AG04449 (cell line): ENCODE measurements at regions not wholly inside any gene's neighbourhood (a gene's known extent, or its start where the extent isn't known, plus 50 kb on each side); places are given as distances from the start of the nearest gene placed in this dataset.

Experiments
- CTCF ChIA-PET: fragments of 350-600 bp; formaldehyde crosslinking; extraction: SDS; loops from one replicate; lab custom pipeline; 2021; ENCODE audit warnings: antibody characterized with exemption; lab: Yijun Ruan, JAX
- POLR2A ChIA-PET: fragments of 400-600, 350-600 bp; formaldehyde crosslinking; extraction: SDS; loops from one replicate; lab custom pipeline; 2020; ENCODE audit warnings: antibody characterized with exemption, inconsistent platforms; lab: Yijun Ruan, JAX
- DNase-seq: peaks from one replicate; pipeline ENCODE4 v3.0.0-alpha.2; 2010; ENCODE audit warnings: low read depth, low spot score
- H3K4me3 ChIP-seq: 2 replicates; pipeline ENCODE4 v1.5.1; 2011; ENCODE audit warnings: low read depth, mild to moderate bottlenecking, control low read depth, low read length
- TF ChIP-seq, protein P1 (sequence below): IDR thresholded peaks from one replicate; pipeline ENCODE4 v1.5.1; 2011; ENCODE audit warnings: mild to moderate bottlenecking, moderate library complexity, low read length, control low read depth, inconsistent platforms; ENCODE audit not compliant: insufficient read depth; ENCODE audit errors: missing control alignments

DNA sequence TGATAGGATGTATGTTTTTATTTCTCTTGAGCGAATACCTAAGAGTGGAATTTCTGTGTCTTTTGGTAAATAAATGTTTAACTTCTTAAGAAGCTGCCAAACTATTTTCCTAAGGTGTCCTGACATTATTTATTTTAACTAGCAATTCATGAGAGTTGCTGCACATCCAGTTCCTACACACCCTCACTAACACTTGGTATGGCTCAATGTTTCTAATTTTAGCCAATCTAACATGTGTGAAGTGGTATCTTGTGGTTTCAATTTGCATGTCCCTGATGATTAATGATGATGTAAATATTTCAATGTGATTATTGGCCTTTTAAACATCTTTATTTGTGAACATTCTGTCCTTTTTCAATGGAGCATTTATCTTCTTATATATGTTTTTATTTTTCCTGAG lies 2095.5 kb upstream of the C9orf72 start:
- ChIA-PET CTCF (no interaction called here), POLR2A (no interaction called here)
- no peak overlapping the region for H3K4me3 ChIP-seq
- TF ChIP-seq, protein P1, sequence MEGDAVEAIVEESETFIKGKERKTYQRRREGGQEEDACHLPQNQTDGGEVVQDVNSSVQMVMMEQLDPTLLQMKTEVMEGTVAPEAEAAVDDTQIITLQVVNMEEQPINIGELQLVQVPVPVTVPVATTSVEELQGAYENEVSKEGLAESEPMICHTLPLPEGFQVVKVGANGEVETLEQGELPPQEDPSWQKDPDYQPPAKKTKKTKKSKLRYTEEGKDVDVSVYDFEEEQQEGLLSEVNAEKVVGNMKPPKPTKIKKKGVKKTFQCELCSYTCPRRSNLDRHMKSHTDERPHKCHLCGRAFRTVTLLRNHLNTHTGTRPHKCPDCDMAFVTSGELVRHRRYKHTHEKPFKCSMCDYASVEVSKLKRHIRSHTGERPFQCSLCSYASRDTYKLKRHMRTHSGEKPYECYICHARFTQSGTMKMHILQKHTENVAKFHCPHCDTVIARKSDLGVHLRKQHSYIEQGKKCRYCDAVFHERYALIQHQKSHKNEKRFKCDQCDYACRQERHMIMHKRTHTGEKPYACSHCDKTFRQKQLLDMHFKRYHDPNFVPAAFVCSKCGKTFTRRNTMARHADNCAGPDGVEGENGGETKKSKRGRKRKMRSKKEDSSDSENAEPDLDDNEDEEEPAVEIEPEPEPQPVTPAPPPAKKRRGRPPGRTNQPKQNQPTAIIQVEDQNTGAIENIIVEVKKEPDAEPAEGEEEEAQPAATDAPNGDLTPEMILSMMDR, result no peak
- DNase-seq, result no peak

DNA sequence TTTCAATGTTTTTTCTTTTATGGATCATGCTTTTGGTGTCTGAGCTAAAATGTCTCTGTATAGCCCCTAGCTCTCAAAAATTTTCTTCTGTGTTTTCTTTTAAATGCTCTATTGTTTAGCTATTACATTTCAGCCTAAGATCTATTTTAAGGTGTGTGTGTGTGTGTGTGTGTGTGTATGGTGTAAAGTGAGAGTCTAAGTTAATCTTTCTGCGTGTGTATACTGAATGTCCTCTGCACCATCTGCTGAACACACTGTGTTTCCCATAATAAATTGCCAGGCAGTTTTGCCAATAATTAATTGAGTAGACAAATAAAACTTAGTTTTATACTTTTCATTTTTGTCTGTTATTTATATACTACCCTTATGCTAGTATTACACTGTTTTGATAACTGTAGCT lies 2096.3 kb upstream of the C9orf72 start:
- no peak overlapping the region for H3K4me3 ChIP-seq
- POLR2A ChIA-PET, result no interaction called here
- TF ChIP-seq, protein P1, result no peak
- CTCF ChIA-PET, result no interaction called here
- DNase-seq, result no peak

DNA sequence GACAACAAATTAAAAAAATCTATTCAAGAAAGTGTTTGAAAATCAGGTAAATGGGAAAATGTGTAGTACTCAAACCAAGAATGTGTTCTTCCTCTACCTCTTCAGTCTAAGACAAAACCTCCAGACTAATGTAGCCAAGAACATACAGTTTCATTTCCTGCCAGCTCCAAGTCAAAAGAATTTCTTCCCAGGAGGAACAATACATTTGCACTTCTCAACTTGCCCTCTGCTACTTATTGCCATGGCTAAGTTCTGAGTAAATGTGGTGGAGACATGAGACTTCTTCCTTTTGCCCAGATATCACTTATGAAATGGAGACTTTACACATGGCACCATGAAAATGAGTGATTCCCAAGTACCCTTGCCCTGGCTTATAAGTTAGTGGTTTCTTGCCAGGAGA lies 2112.2 kb upstream of the C9orf72 start:
- ChIA-PET CTCF (no interaction called here), POLR2A (no interaction called here)
- H3K4me3 ChIP-seq, result no peak overlapping the region
- TF ChIP-seq, protein P1, result no peak
- DNase-seq, result no peak

DNA sequence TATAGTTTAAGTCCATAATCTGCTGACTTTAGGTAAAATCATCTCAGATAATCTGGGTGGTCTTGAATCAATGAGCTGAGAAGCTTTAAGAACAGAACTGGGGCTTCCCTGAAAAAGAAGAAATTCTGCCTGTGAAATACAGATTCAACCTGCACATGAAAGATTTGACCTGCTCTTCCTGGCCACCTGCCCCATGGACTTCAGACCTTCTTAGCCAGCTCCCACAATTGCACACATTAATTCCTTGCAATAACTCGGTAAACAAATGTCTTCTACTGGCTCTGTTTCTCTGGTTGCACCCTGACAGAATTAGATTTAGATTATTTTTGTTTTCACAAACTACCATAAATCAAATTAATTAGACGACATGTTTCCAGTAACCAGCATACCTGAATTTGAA lies 2117.9 kb upstream of the C9orf72 start:
- ChIA-PET POLR2A (no interaction called here), CTCF (no interaction called here)
- TF ChIP-seq, protein P1, result no peak
- H3K4me3 ChIP-seq, result no peak overlapping the region
- DNase-seq, result no peak

DNA sequence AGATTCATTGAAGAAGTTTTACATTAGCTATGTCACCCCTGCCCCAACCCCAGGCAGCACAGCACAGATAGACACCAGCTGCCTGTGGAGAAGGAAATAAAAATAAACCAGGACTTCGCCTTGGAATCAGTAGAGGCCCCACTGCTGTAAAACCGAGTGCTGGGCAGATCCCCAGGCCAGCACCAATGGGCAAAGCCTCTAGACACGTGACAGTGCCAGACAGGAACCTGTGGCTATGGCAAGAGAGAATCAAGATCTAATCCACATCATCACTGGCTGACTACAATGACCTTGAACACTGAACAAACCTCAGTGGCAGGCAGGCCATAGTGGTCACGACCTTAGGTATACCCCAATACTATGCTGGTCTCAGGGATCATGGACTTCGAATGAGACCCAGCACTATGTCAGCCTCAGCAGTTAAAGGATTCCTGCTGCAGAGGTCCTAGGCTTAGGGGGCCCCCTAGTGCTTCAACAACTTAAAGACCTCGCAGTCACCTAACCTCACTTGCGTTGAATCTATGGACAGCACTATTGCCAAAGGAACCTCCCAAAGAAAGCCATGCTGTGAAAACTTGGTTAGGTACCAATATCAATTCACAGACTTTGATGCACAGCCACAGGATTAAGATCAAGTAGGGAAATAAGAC lies 2118.6 kb upstream of the C9orf72 start:
- TF ChIP-seq, protein P1, result peak; percentile 43
- no peak overlapping the region for H3K4me3 ChIP-seq
- CTCF ChIA-PET, result no interaction called here
- DNase-seq, result no peak
- POLR2A ChIA-PET, result no interaction called here

DNA sequence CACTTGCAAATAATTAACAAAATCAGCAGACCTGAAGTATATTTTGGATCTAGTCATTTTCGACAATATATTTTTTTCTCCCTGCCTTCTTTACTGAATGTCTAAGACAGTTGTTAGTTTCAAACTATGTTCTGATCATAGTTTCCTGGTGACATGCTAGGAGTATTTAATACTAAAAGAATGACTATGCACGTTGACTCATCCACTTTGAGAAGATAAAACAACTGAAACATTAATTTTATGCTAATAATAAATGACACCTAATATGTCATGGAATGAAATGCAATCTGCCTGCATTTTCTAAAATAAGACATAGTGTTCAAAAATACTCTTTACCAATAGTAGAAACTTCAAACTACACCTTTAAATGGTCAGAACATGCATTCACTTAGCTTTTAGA lies 2123.7 kb upstream of the C9orf72 start:
- no peak overlapping the region for H3K4me3 ChIP-seq
- TF ChIP-seq, protein P1, result no peak
- ChIA-PET CTCF (no interaction called here), POLR2A (no interaction called here)
- peak; percentile 7 for DNase-seq
